ENCODE measurements at regions not wholly inside any gene's neighbourhood (a gene's known extent, or its start where the extent isn't known, plus 50 kb on each side); places are given as distances from the start of the nearest gene placed in this dataset.
"Not testable (repeated sequence)": the region's sequence is repeated elsewhere in the genome, so short reads cannot be mapped to it uniquely, and the experiment has no call there.

DNA sequence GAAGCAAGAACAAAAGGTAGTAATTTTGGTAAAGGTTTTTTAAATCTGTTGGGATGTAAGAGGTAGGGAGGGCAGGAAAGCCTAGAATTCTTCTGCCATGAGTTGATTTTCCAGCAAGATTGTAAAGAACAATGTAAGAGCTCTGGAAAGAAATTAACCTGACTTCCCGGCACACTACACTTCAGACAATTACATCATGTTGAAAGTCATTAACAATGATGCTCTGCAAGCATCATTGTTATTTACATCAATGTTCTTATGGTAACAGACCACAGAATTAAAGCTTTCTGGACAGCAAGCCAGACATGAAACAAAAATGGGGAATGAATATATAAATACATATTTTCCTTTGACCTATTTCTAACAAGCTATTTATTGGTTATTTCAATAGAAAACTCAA is 342.2 kb downstream of the CEP170 start:
- not testable (repeated sequence) for DNase-seq (ENCODE audit: low read depth)

DNA sequence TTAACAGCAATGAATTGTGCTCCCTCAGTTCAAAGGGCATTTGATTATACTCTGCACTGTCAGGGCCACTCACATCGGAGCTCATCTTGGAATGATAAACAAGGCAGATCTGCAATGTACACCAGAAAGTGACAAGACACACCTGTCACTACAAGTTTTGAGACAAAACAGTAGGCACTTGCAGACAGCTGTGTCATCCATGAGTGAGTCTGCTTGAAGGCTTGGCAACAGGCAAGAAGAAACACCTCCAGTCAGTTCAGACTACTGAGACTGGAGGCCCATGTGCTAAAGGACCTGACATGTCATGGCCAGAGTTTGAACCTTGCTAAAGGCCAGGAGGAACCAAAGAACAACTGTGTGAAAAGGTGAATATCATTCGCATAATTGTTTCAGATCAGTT is 354.5 kb downstream of the CEP170 start:
- DNase-seq (ENCODE audit: low read depth), result not testable (repeated sequence)

DNA sequence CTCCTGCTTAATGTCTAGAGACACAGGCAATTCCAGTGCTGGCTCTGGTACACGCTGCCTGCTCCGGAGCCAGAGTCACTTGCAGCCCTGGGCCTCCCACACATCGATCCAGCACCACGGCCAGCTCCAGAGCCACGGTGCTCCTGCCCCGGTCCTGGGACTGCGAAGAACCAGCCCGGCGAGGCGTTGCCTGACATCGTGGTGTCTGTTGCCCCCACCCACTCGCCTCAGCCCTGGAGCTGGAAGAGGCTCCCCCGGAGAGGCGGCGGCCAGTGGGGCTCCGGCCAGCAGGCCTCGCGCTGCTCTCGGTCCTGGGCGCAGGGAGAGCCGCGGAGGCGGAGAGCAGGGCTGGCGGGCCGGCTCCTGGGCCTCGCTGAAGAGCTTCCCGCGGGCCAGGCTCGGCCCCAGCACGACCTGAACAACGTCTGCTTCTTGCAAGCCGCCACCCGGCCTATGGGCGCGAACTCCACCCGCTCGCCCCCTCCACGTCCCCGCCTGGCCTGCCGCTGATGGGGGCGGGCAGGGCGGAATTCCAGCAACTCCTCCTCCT is 364.8 kb downstream of the CEP170 start:
- no peak for DNase-seq (ENCODE audit: low read depth)

DNA sequence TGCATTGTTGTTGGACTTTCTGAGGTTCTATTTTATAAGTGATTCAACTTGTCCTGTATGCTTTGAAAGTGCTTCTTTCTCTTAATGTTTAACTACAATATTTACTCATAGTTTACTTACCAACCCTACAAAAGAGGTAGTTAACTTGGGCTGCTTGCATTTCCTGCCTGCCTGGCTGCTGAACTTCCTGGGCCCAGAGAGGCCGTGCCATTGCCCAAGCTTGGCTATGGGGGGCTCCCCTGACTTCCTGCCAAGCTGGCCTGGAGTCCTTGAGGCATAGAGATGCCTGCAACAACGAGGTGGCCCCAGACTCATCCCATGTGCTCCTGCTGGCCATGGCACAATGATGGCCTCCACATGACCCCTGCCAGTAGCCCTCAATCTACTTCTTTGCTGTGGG is 361.6 kb upstream of the PLD5 start:
- no peak for DNase-seq (ENCODE audit: low read depth)

DNA sequence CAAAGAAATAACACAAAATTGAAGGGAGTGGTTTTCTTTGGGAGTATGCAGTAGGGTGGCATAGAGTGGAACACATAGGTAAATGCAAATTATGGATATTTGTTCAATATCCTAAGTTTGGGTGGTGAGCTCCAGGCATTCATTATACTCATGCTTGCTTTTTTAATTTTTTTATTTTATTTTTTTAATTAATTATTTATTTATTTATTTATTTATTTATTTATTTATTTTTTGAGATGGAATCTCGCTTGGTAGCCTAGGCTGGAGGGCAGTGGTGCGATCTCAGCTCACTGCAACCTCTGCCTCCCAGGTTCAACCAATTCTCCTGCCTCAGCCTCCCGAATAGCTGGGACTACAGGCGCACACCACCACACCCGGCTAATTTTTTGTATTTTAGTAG is 355.5 kb upstream of the PLD5 start:
- DNase-seq (ENCODE audit: low read depth), result not testable (repeated sequence)

DNA sequence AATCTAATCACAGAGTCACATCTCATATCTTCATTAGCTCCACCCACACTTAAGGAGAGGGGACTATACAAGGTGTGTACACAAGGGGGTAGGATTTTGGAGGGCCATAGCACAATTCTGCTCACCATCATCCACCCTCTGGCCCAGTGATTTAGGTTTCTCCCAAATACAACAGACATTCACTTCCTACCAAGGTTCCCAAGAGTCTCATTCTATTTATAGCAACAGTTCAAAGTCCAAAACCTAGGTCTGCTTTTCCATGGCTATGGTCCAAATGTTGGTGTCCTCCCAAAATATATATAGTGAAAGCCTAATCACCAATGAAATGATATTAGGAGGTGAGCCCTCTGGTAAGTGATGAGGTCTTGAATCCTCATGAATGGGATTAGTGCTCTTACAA is 353.2 kb upstream of the PLD5 start:
- DNase-seq (ENCODE audit: low read depth), result no peak

DNA sequence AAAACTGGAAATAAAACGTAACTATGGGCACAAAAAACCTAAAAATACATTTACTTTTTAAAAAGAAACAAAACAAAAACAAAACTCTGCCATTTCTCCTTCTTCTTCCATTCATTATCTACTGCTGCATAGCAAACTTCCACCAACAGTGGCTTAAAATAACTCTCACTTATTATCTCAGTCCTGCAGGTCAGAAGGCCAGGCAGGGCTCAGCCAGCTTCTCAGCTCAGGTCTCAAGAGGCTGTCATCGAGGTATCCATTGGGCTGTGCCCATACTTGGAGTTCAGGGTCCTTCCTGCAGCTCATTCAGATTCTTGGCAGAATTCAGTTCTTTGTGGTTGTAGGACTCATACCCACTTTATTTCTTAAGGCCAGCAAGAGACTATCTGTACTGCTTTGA is 352.7 kb upstream of the PLD5 start:
- no peak for DNase-seq (ENCODE audit: low read depth)

DNA sequence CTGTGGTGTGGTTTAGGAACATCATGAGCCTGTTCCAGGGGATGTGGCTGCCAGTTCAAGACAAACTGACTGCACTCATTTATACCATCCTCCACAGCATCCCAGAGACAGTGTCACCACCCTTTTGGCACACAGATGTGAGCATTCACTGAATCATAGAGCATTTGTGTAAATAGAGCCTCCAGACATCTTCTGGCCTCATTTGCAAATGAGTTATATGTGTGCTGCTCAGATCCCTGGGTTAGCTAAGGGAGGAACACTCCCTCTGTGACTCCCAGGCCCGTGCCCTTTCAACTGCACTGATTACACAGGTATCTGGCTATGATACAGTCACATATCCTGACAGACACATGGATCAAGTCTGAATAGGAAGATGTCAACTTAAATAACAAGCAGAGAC is 351.5 kb upstream of the PLD5 start:
- DNase-seq (ENCODE audit: low read depth), result no peak

DNA sequence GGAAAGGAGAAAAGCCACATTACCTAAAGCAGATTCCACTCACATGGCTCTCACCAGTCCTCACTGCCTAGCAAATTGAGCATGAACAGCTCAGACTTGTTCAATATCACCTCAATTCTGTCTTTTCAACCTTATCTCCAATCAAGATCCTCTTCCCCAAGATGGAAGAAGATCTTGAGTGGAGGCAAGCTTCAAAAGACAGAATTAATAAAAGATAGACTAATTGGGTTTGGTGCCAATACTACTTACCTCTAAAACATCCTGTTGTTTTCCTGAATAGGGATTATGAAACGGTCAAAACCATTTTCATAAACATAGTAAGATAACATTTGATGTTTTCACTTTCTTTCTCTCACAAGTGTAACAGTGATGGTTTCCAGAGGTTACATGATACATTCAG is 349.2 kb upstream of the PLD5 start:
- DNase-seq (ENCODE audit: low read depth), result no peak

DNA sequence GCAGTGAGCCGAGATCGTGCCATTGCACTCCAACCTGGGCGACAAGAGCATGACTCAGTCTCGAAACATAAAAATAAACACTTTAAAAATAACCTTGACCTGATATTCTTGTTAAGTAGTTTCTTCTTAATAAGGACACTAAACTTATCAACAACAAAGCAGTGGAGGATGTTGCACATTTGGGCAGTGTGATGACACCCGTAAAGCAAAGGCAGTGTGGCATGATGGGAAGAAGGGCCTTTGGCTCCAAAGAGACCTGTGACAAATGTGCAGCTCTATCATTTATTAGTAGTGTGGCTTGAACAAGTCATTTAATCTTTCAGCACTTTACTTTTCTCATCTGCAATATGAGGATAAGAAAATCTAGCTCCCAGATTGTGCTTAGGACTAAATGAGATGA is 348.0 kb upstream of the PLD5 start:
- DNase-seq (ENCODE audit: low read depth), result no peak

DNA sequence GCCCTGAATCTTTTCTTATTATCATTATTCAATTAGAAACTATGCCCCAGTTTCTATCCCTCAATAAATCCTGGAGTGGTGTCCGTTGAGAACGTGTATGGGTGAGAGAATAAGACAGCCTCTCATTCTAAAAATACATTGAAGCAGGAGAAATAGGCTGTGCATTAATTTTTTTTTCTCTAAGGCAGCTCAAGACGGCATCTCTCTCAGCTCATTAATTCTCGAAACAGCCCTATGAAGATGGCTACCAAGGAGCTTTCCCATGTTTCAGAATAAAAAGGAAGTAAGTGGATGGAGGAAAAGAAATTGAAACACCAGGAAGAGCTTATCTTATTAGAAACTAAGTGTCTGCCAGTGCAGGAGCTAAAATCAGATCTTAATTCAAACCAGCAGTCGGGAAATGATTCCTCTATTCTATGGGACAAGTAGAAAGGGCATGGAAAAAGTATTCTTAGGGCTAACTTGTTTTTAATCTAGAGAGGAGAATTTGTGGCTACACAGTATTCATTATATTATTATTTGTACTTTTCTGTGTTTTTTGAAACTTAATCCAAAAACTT is 347.1 kb upstream of the PLD5 start:
- no peak for DNase-seq (ENCODE audit: low read depth)

DNA sequence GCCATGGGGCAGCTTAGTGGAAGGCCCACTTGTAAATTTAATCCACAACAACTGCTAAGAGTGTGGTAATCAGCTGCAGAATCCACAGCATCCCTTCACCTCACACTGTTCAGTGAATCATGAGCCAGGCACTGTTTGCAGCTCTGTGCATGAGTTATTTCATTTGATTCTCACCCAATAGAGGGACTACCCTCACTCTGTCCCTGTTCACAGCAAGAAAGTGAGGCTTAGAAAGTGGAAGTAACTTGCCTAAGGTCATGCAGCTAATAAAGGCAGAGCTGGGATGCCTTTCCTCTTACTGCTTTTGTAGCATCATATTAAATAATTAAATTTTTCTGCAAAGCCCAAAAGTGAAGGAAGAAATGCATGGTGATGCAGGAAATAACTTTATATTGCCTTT is 346.5 kb upstream of the PLD5 start:
- no peak for DNase-seq (ENCODE audit: low read depth)

DNA sequence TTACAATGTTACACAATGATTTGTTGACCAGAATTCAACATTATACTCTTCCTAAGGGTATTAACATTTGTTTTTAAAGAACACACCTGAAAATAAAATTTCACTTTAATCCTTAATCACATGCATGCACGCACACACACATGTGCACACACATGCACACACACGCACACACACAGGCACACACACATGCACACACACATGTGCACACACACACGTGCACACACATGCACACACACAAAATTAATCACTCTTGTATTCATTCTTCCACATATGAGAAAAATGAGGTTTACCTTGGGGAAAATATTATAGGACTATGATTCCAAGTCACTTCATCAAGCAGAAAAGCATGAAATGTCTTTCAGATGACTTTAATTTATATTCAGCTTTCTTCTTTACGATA is 331.8 kb upstream of the PLD5 start:
- no peak for DNase-seq (ENCODE audit: low read depth)

DNA sequence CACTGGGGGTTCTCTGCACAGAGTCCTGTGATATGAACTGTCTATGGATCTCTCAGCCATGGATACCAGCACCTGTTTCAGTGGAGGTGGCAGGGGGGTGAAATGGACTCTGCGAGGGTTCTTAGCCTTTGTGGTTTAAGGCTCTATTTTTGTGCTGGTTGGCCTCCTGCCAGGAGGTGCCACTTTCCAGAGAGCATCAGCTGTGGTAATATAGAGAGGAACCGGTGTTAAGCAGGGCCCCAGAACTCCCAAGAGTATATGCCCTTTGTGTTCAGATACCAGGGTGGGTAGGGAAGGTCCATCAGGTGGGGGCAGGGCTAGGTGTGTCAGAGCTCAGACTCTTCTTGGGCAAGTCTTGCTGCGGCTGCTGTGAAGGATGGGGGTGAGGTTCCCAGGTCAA is 330.0 kb upstream of the PLD5 start:
- no peak for DNase-seq (ENCODE audit: low read depth)

DNA sequence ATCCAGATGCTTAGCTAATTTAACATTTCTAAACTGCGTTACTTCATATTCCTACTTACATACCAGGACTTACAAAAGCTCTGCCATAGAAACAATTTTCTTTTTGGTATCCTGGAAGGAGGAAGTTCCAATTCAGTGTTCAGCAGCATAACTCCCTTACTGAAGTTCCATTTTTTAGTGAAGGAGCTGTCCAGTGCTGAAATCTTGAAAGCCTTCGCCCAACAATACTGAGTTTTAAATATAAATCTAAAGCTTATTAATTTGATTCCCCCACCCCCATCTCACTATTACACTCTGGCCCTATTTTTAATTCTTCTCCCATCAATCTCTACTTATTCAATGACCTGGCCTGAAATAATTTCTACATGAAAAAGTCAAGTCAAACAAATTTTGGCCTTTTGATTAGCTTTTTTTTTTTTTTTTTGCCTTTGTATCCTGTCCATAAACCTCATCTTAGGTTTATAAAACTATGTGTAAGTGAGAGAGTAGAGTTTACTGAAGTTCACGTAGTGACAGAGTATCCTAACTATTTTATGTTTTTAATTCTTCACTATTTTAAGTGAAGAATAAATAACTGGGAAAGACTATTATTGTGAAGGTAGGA is 323.0 kb upstream of the PLD5 start:
- DNase-seq (ENCODE audit: low read depth), result no peak

DNA sequence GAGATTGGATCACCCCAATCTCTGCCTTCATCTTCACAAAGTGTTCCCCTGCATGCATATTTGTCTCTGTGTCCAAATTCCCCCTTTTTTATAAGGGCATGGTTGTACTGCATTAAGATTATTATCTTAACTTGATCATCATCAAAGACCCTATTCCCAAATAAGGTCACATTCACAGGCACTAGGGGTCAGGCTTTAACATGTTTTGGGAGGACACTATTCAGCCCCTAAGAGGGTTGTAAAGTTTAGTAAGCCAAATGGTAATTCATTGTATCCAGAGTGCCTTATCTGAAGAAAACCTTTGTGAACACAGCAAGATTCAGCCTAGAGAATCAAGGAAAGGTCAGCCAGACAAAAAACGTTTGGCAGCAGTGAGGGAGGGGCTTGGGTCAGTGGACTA is 317.6 kb upstream of the PLD5 start:
- DNase-seq (ENCODE audit: low read depth), result no peak

DNA sequence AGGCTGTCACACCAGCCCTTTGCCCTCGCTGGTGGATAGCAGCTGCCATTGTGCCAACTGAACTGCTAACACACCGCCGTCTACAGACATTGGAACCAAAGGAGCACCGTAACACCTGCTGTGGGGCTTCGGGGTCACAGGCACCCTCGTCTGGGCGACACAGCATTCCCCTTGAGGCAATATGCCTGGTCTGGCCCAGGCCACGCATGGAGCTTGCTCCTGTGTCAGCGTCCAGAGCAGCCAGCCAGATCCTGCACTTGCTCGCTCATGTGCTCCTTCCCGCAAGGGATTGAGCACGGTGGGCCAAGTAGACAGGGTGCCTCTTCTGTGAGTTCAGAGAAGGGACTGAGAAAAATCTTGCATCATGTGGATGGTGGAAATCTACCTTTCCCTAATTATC is 314.6 kb upstream of the PLD5 start:
- no peak for DNase-seq (ENCODE audit: low read depth)

DNA sequence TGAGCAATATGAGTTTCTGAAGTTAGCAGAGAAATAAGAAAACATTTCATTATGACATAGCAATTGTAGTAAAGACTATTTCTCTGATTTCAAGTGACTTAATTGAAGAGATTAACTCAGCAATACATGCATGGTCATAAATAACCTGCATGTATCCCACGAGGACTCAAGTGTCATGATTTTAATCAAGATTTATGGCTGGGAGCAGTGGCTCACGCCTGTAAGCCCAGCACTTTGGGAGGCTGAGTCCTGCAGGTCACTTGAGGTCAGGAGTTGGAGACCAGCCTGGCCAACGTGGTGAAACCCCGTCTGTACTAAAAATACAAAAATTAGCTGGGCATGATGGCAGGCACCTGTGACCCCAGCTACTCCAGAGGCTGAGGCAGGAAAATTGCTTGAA is 311.9 kb upstream of the PLD5 start:
- no peak for DNase-seq (ENCODE audit: low read depth)

DNA sequence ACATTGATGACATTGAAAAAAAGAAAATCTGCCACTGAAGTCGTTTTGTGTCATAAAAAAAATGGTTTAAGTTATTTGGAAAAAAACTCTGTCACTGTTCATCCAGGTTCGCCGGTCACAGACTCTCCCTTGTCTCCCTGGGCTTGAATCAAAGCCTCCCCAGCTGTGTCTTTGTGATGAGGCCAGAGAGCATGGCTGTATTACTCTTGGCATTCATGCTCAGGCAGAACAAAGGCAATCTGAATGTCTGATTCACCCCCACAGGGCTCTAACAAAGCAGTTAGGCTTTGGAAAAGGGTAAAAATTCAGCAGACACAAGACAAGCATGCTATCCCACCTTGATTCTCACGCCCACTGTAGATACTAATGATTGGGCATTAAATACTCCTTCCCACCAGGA is 304.3 kb upstream of the PLD5 start:
- no peak for DNase-seq (ENCODE audit: low read depth)

DNA sequence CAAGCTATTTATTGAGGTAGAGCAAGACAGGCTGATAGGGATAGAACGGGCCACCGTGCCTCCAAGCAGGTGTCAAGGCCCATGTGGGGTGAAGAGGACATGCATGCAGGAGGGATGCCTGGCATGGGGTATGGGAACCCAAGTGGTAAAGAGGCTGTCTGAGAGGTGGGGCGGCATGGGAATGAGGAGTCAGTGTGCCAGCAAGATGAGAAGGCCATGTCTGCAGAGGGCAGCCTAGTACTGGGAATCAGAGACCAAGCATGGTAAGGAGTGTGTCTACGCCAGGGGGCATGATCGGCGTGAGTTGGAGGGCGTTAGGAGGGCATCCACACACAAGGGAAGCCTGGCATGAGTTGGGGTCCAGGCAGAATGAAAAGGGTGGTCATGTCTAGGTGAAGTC is 303.7 kb upstream of the PLD5 start:
- no peak for DNase-seq (ENCODE audit: low read depth)

DNA sequence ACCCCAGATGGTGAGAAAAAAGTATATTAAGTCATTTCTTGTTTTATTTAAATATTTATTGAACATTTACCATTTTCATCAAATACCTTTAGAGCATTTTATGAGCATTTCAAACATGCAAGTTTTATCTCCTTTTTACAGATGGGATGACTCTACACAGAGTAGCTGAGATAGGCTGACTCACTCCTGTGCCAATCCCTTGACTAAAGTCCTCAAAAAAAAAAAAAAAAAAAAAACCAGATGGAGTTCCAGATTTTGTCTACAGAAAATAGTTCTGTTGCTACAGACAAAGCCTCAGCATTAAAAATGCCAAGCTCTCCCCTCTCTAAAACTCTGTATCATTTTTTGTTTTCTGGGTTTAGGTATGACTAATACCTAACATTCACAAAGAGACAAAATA is 303.0 kb upstream of the PLD5 start:
- DNase-seq (ENCODE audit: low read depth), result no peak

DNA sequence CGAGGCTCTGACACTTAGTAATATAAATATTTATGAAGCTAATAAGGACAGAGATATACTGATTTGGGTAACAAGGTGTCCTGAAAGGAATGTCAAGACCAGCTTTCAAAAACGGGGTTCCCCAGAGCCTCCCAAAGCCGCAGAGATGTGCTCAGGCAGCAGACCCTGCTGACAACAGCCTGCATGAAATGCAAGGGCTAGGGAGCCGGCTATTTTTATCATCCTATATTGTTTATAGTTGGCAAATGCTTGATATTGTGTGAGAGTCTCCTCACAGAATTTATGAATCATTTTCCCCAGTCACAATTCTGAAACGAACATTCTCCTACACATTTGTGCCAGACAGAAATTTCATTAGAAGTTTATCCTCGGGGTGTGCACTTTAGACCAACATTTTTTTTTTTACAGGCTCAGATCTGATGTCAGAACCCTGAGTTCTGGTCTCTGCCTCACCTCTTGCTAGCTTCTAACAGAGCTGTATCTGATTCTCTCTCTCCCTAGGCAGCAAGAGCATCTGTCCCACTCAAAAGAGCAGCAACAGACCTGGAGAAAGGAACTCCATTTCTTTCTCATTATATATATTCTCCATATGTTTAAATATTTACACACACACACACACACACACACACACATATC is 302.3 kb upstream of the PLD5 start:
- DNase-seq (ENCODE audit: low read depth), result no peak

DNA sequence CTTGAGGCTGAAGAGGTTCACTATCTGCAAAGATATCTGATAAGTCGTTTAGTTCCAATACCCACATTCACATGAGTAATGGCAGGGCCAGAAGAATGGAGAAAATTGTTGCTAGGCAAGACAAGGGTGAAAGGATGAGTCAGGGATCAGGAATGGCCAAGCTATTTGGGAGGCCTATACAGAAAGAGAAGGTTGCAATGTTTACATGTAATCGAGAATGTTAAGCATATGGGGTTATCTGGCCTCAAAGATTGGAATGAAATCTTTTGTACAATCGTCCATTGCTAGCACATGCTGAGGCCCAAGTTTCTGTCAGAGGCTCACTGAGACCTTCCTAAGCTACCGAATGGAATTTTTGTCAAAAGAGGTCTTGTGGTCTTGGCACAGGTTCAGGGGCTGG is 299.9 kb upstream of the PLD5 start:
- DNase-seq (ENCODE audit: low read depth), result peak; percentile 50

All from HS-27A (cell line).